Fibroblast of pulmonary artery (primary cell): ENCODE measurements at regions not wholly inside any gene's neighbourhood (a gene's known extent, or its start where the extent isn't known, plus 50 kb on each side); places are given as distances from the start of the nearest gene placed in this dataset.
"Not testable (repeated sequence)": the region's sequence is repeated elsewhere in the genome, so short reads cannot be mapped to it uniquely, and the experiment has no call there.

Experiments
- DNase-seq: peaks from one replicate; pipeline ENCODE4 v3.0.0-alpha.2; 2010; ENCODE audit warnings: low read depth
- H3K4me3 ChIP-seq: replicated peaks from 2 replicates; pipeline ENCODE4 v1.5.1; 2011; ENCODE audit warnings: low read depth, mild to moderate bottlenecking, control low read depth, low read length, moderate library complexity
- CTCF ChIP-seq: IDR thresholded peaks from 2 replicates; pipeline ENCODE4 v1.5.1; 2011; ENCODE audit warnings: mild to moderate bottlenecking, control low read depth, low read length, inconsistent platforms; ENCODE audit errors: missing control alignments

GRCh38 chr16:64269756-64270155 lies 852.1 kb downstream of the CDH11 start:
- DNase-seq, result no peak
- no peak for TF ChIP-seq CTCF
- no peak overlapping the region for H3K4me3 ChIP-seq

GRCh38 chr16:64265756-64266155 lies 856.1 kb downstream of the CDH11 start:
- no peak overlapping the region for H3K4me3 ChIP-seq
- no peak for TF ChIP-seq CTCF
- no peak for DNase-seq

GRCh38 chr16:64260631-64261401 lies 861.0 kb downstream of the CDH11 start:
- not testable (repeated sequence) for H3K4me3 ChIP-seq, DNase-seq

- H3K4me3 ChIP-seq, result no peak overlapping the region
- no peak for TF ChIP-seq CTCF
- DNase-seq, result no peak
Measured at GRCh38 chr16:64254443-64255367, 867.2 kb downstream of the CDH11 start.

- no peak overlapping the region for H3K4me3 ChIP-seq
- TF ChIP-seq CTCF, result no peak
- DNase-seq, result no peak
Measured at GRCh38 chr16:64253525-64253924, 868.3 kb downstream of the CDH11 start.

- DNase-seq, result peak; percentile 4
- TF ChIP-seq CTCF, result no peak
- H3K4me3 ChIP-seq, result no peak overlapping the region
Measured at GRCh38 chr16:64253096-64253495, 868.8 kb downstream of the CDH11 start.

GRCh38 chr16:64251742-64252141 lies 870.1 kb downstream of the CDH11 start:
- DNase-seq, result no peak
- H3K4me3 ChIP-seq, result no peak overlapping the region
- TF ChIP-seq CTCF, result no peak
